H9 (cell line): ENCODE measurements at regions not wholly inside any gene's neighbourhood (a gene's known extent, or its start where the extent isn't known, plus 50 kb on each side); places are given as distances from the start of the nearest gene placed in this dataset.

Experiments used
- DNase-seq: peaks from one replicate; pipeline ENCODE4 v3.0.0-alpha.2; 2017
- H2AFZ ChIP-seq: one replicate; pipeline ENCODE4 v1.6.1; 2013; ENCODE audit warnings: mild to moderate bottlenecking, low read length, control low read depth, moderate library complexity
- H2AK5ac ChIP-seq: 2 replicates; pipeline ENCODE4 v1.6.1; 2013; ENCODE audit warnings: low read length, control low read depth, mixed read lengths; ENCODE audit not compliant: insufficient read length
- H2BK120ac ChIP-seq: one replicate; pipeline ENCODE4 v1.6.1; 2013; ENCODE audit warnings: low read depth, mild to moderate bottlenecking, low read length, control low read depth, inconsistent platforms; ENCODE audit not compliant: poor library complexity, severe bottlenecking
- H2BK12ac ChIP-seq: 2 replicates; pipeline ENCODE4 v1.6.1; 2013; ENCODE audit warnings: low read length, control low read depth, mixed read lengths, low read depth; ENCODE audit not compliant: insufficient read length
- H2BK15ac ChIP-seq: 2 replicates; pipeline ENCODE4 v1.6.1; 2013; ENCODE audit warnings: low read depth, low read length, control low read depth
- H2BK20ac ChIP-seq: one replicate; pipeline ENCODE4 v1.6.1; 2013; ENCODE audit warnings: low read depth, mild to moderate bottlenecking, low read length, control low read depth, inconsistent platforms; ENCODE audit not compliant: poor library complexity, severe bottlenecking
- H2BK5ac ChIP-seq: 2 replicates; pipeline ENCODE4 v1.6.1; 2013; ENCODE audit warnings: low read length, control low read depth, mixed read lengths; ENCODE audit not compliant: insufficient read length
- H3K14ac ChIP-seq: 2 replicates; pipeline ENCODE4 v1.6.1; 2013; ENCODE audit warnings: low read length, control low read depth; ENCODE audit not compliant: insufficient read depth
- H3K18ac ChIP-seq: 2 replicates; pipeline ENCODE4 v1.6.1; 2013; ENCODE audit warnings: low read depth, mild to moderate bottlenecking, mixed read lengths, low read length, control low read depth; ENCODE audit not compliant: insufficient read length
- H3K23ac ChIP-seq: 2 replicates; pipeline ENCODE4 v1.6.1; 2013; ENCODE audit warnings: low read length, control low read depth, mixed read lengths, low read depth; ENCODE audit not compliant: insufficient read length
- H3K23me2 ChIP-seq: 2 replicates; pipeline ENCODE4 v1.6.1; 2013; ENCODE audit warnings: low read depth, mild to moderate bottlenecking, mixed read lengths, low read length, control low read depth; ENCODE audit not compliant: insufficient read length, poor library complexity, severe bottlenecking
- H3K27ac ChIP-seq: 2 replicates; pipeline ENCODE4 v1.5.1; 2013; ENCODE audit warnings: low read length, control low read depth, mixed read lengths, low read depth; ENCODE audit not compliant: insufficient read length
- H3K27me3 ChIP-seq: 2 replicates; pipeline ENCODE4 v1.6.1; 2013; ENCODE audit warnings: low read length, control low read depth, inconsistent platforms; ENCODE audit not compliant: insufficient read depth
- H3K4ac ChIP-seq: 2 replicates; pipeline ENCODE4 v1.6.1; 2013; ENCODE audit warnings: low read depth, mild to moderate bottlenecking, control low read depth, inconsistent platforms, low read length, moderate library complexity
- H3K4me1 ChIP-seq: 2 replicates; pipeline ENCODE4 v1.6.1; 2013; ENCODE audit warnings: low read length, control low read depth, inconsistent platforms; ENCODE audit not compliant: insufficient read depth
- H3K4me2 ChIP-seq: 2 replicates; pipeline ENCODE4 v1.6.1; 2013; ENCODE audit warnings: low read length, control low read depth, mixed read lengths; ENCODE audit not compliant: insufficient read length, insufficient read depth
- H3K56ac ChIP-seq: 2 replicates; pipeline ENCODE4 v1.6.1; 2013; ENCODE audit warnings: low read depth, mild to moderate bottlenecking, mixed read lengths, low read length, control low read depth; ENCODE audit not compliant: insufficient read length
- H3K79me1 ChIP-seq: 2 replicates; pipeline ENCODE4 v1.6.1; 2013; ENCODE audit warnings: low read depth, mild to moderate bottlenecking, moderate library complexity, low read length, control low read depth, inconsistent platforms; ENCODE audit not compliant: insufficient read depth, poor library complexity, severe bottlenecking
- H3K79me2 ChIP-seq: 2 replicates; pipeline ENCODE4 v1.6.1; 2013; ENCODE audit warnings: low read length, control low read depth, inconsistent platforms; ENCODE audit not compliant: insufficient read depth
- H3K9ac ChIP-seq: 2 replicates; pipeline ENCODE4 v1.6.1; 2013; ENCODE audit warnings: low read length, control low read depth, mixed read lengths; ENCODE audit not compliant: insufficient read length; ENCODE audit errors: extremely low read depth
- H3K9me3 ChIP-seq: one replicate; pipeline ENCODE4 v1.6.1; 2013; ENCODE audit warnings: low read depth, low read length, inconsistent platforms; ENCODE audit not compliant: control insufficient read depth
- H3T11ph ChIP-seq: one replicate; pipeline ENCODE4 v1.6.1; 2013; ENCODE audit warnings: mild to moderate bottlenecking, low read length, control low read depth, inconsistent platforms
- H4K20me1 ChIP-seq: one replicate; pipeline ENCODE4 v1.6.1; 2013; ENCODE audit not compliant: control insufficient read depth, insufficient read length, insufficient read depth
- H4K5ac ChIP-seq: 2 replicates; pipeline ENCODE4 v1.6.1; 2013; ENCODE audit warnings: low read depth, mild to moderate bottlenecking, mixed read lengths, low read length, control low read depth; ENCODE audit not compliant: insufficient read length
- H4K8ac ChIP-seq: replicated peaks from 2 replicates; pipeline ENCODE4 v1.6.1; 2013; ENCODE audit warnings: low read length, control low read depth, mixed read lengths, low read depth; ENCODE audit not compliant: insufficient read length
- H4K91ac ChIP-seq: 2 replicates; pipeline ENCODE4 v1.6.1; 2013; ENCODE audit warnings: low read depth, mild to moderate bottlenecking, moderate library complexity, mixed read lengths, low read length, control low read depth; ENCODE audit not compliant: insufficient read length
- H3K27ac Mint-ChIP-seq, 3 experiments: 2 replicates in 2 of 3; 3 replicates in 1 of 3; pipeline ENCODE4 v1.8.0; 2020 to 2021; ENCODE audit warnings: mixed read lengths in 3 of 3, mild to moderate bottlenecking in 1 of 3, moderate library complexity in 1 of 3
- H3K27me3 Mint-ChIP-seq: 2 replicates; pipeline ENCODE4 v1.8.0; 2021; ENCODE audit warnings: low read depth, mild to moderate bottlenecking, moderate library complexity, mixed read lengths
- H3K36me3 Mint-ChIP-seq, 3 experiments: 2 replicates in 2 of 3; 3 replicates in 1 of 3; pipeline ENCODE4 v1.8.0; 2020 to 2021; ENCODE audit warnings: low read depth in 3 of 3, mixed read lengths in 3 of 3; ENCODE audit not compliant: insufficient read depth in 1 of 3
- H3K4me1 Mint-ChIP-seq, 2 experiments: 2 replicates each; pipeline ENCODE4 v1.8.0; 2020; ENCODE audit warnings: mixed read lengths in 2 of 2
- H3K4me3 Mint-ChIP-seq, 2 experiments: 2 replicates in 1 of 2; 3 replicates in 1 of 2; pipeline ENCODE4 v1.8.0; 2020 to 2021; ENCODE audit warnings: mild to moderate bottlenecking in 2 of 2, mixed read lengths in 2 of 2, moderate library complexity in 1 of 2
- H3K9me3 Mint-ChIP-seq, 2 experiments: 2 replicates in 1 of 2; 3 replicates in 1 of 2; pipeline ENCODE4 v1.8.0; 2020; ENCODE audit warnings: mild to moderate bottlenecking in 2 of 2, mixed read lengths in 2 of 2, moderate library complexity in 1 of 2
- WGBS: extraction: QIAGEN DNeasy Blood & Tissue Kit; methylation state at CpG from one replicate; pipeline ENCODE4 v1.1.7; 2013; ENCODE audit warnings: missing lambda C conversion rate, low lambda C conversion rate, mixed read lengths; ENCODE audit not compliant: insufficient read length; ENCODE audit errors: extremely low coverage; 5-methylcytosine and 5-hydroxymethylcytosine counted together
- TF ChIP-seq, protein P1 (sequence below): fragments of 200-600 bp; sonication (generic); conservative IDR thresholded peaks from 3 replicates; pipeline ENCODE4 v1.8.0; 2021; ENCODE audit warnings: antibody characterized with exemption, mild to moderate bottlenecking

DNA sequence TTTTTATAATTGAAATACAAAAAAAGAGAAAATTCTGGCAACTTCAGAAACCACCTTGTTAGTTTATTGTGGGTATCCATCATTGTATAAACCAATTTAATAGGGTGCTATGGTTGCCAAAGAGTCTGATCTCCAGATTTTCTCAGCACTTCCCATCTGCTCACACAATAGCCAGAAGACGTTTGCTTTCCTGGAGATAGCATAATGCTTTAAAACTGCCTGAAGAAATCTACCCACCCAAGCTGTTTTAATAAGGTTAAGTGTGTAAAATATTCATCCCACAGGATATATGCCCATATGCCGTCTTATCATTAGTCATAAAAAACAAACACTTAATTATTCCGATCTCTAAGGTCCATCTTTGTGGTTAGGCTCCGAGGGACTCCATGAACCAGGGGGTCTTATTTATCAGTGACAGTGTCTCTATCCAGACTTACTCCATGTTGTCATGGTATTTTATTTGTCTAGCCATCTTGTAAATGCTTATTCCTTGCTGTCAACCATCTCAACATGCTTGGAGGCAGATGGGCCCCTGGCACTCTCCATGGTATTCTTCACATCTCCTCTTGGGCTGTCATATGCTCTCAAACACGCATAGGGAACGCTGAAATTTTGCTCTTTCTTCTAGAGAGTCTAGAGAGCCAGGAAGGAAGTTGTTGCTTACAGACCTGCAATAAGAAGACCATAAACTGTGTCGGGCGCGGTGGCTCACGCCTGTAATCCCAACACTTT lies 58.5 kb downstream of the MAP10 start:
- no peaks in the 10 kb centered on the region for H3K23me2 ChIP-seq
- no peak overlapping the region for H2AK5ac ChIP-seq
- no peak overlapping the region for H3K4ac ChIP-seq
- no peaks in the 10 kb centered on the region for H3K9me3 Mint-ChIP-seq
- no peaks in the 10 kb centered on the region; a peak in 1 of 4 replicates for H3K4me1 Mint-ChIP-seq
- H2BK20ac ChIP-seq, result no peak overlapping the region
- no peak overlapping the region for H3K23ac ChIP-seq
- no peak overlapping the region for H2BK5ac ChIP-seq
- H4K91ac ChIP-seq, result no peak overlapping the region
- peaks cover 2% of the 10 kb centered on the region for H3K27me3 Mint-ChIP-seq
- H3K27ac Mint-ChIP-seq, result no peak overlapping the region; a peak in 1 of 7 replicates
- no peak overlapping the region for H3K4me2 ChIP-seq
- no peak overlapping the region for H4K5ac ChIP-seq
- no peak overlapping the region for H3K4me3 Mint-ChIP-seq
- no peaks in the 10 kb centered on the region for H3K9me3 ChIP-seq
- no peaks in the 10 kb centered on the region for H3K36me3 Mint-ChIP-seq
- H3K56ac ChIP-seq, result no peak overlapping the region
- H3K27ac ChIP-seq, result no peak overlapping the region
- H2BK120ac ChIP-seq, result no peak overlapping the region
- H4K20me1 ChIP-seq, result no peaks in the 10 kb centered on the region
- H3K14ac ChIP-seq, result no peak overlapping the region
- H2AFZ ChIP-seq, result no peak overlapping the region
- no peak overlapping the region for H2BK15ac ChIP-seq
- H3K79me2 ChIP-seq, result no peaks in the 10 kb centered on the region
- no peak overlapping the region for H3T11ph ChIP-seq
- no peaks in the 10 kb centered on the region for H3K27me3 ChIP-seq
- no peak overlapping the region for H3K9ac ChIP-seq
- TF ChIP-seq, protein P1, sequence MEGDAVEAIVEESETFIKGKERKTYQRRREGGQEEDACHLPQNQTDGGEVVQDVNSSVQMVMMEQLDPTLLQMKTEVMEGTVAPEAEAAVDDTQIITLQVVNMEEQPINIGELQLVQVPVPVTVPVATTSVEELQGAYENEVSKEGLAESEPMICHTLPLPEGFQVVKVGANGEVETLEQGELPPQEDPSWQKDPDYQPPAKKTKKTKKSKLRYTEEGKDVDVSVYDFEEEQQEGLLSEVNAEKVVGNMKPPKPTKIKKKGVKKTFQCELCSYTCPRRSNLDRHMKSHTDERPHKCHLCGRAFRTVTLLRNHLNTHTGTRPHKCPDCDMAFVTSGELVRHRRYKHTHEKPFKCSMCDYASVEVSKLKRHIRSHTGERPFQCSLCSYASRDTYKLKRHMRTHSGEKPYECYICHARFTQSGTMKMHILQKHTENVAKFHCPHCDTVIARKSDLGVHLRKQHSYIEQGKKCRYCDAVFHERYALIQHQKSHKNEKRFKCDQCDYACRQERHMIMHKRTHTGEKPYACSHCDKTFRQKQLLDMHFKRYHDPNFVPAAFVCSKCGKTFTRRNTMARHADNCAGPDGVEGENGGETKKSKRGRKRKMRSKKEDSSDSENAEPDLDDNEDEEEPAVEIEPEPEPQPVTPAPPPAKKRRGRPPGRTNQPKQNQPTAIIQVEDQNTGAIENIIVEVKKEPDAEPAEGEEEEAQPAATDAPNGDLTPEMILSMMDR, result no peak
- WGBS, result no CpG with 5 or more reads among the region's 10 CpGs
- no peak for DNase-seq
- H3K4me1 ChIP-seq, result no peaks in the 10 kb centered on the region
- H3K79me1 ChIP-seq, result no peaks in the 10 kb centered on the region
- H3K18ac ChIP-seq, result no peak overlapping the region
- no peak overlapping the region for H4K8ac ChIP-seq
- no peak overlapping the region for H2BK12ac ChIP-seq
